ENCODE measurements at regions not wholly inside any gene's neighbourhood (a gene's known extent, or its start where the extent isn't known, plus 50 kb on each side); places are given as distances from the start of the nearest gene placed in this dataset.

DNA sequence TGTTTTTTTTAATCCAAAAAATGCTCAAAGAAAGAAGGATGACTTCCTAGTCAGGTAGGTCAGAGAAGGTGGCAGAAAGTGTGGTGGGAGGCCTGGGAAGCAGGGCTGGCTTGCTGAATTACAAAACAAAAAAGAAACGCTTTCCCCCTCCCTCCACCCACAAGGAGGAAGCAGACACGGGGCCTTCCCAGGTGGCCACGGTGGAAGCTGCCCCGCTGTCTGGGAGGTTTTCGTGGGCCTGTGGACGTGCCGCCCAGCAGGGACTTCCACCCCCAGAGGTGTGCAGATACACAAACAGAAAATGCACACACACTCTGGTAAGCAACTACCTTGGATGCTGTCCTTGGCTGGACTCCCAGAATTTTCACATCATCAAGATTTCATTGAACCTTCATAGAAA, 198.2 kb upstream of the CDH4 start:
- H3K9me3 ChIP-seq (ENCODE audit: low read length): no peaks in the 10 kb centered on the region
- no TSS peak for BruUV-seq (replicated peaks)
- H3K79me2 ChIP-seq (ENCODE audit: insufficient read depth, low read depth, low read length): no peaks in the 10 kb centered on the region
- H2AFZ ChIP-seq (ENCODE audit: low read length): no peak overlapping the region
- H3K36me3 ChIP-seq (ENCODE audit: insufficient read depth, low read length): no peaks in the 10 kb centered on the region
- no peak overlapping the region for H3K4me3 ChIP-seq (ENCODE audit: low read depth, low read length, poor library complexity, severe bottlenecking)
- intact Hi-C loops (cut with micrococcal nuclease; ENCODE audit: unreplicated experiment): no loop called here
- no peaks in the 10 kb centered on the region for H3K9me2 ChIP-seq (ENCODE audit: insufficient read depth, low read length)
- H4K20me1 ChIP-seq (ENCODE audit: insufficient read depth, low read length): no peaks in the 10 kb centered on the region
- H3K4me1 ChIP-seq (ENCODE audit: insufficient read depth, low read length, poor library complexity, severe bottlenecking): no peaks in the 10 kb centered on the region
- H3K27ac ChIP-seq (ENCODE audit: low read depth, low read length, poor library complexity, severe bottlenecking): no peak overlapping the region
- no peak overlapping the region for H3K4me2 ChIP-seq (ENCODE audit: low read length)
- TF ChIP-seq, protein P1, sequence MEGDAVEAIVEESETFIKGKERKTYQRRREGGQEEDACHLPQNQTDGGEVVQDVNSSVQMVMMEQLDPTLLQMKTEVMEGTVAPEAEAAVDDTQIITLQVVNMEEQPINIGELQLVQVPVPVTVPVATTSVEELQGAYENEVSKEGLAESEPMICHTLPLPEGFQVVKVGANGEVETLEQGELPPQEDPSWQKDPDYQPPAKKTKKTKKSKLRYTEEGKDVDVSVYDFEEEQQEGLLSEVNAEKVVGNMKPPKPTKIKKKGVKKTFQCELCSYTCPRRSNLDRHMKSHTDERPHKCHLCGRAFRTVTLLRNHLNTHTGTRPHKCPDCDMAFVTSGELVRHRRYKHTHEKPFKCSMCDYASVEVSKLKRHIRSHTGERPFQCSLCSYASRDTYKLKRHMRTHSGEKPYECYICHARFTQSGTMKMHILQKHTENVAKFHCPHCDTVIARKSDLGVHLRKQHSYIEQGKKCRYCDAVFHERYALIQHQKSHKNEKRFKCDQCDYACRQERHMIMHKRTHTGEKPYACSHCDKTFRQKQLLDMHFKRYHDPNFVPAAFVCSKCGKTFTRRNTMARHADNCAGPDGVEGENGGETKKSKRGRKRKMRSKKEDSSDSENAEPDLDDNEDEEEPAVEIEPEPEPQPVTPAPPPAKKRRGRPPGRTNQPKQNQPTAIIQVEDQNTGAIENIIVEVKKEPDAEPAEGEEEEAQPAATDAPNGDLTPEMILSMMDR (conservative IDR thresholded peaks at IDR 0.05; ENCODE audit: low read length): no peak
- no peak for TF ChIP-seq EZH2phosphoT487 (IDR thresholded peaks at IDR 0.05; ENCODE audit: borderline replicate concordance, low read depth, low read length)
- CTCF ChIA-PET (ENCODE audit: unreplicated experiment): no interaction called here
- POLR2A ChIA-PET: no interaction called here
- DNase-seq (ENCODE audit: low spot score): no peak

DNA sequence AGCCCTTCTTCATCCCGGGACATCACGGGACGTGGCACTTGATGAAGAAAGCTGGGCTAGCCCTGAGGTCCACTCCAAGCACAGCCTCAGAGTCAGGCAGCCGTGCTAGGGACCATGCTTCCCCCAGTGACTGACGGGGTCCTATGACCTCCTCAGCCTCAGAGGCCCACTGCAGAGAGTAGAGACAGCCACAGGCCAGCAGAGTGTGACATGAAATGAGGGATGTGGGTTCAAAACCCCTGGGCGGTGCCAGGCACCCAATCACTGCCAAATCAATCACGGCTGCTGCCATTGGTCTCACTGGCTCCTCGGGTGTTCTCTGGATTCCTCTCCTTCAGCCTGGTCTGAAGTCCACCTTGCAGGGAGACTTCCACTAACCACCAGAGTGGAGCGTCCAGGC, 197.7 kb upstream of the CDH4 start:
- BruUV-seq (replicated peaks): no TSS peak
- H3K79me2 ChIP-seq (ENCODE audit: insufficient read depth, low read depth, low read length): no peaks in the 10 kb centered on the region
- DNase-seq (ENCODE audit: low spot score): no peak
- intact Hi-C loops (cut with micrococcal nuclease; ENCODE audit: unreplicated experiment): no loop called here
- ChIA-PET POLR2A (no interaction called here), CTCF (ENCODE audit: unreplicated experiment) (no interaction called here)
- TF ChIP-seq EZH2phosphoT487 (IDR thresholded peaks at IDR 0.05; ENCODE audit: borderline replicate concordance, low read depth, low read length): no peak
- TF ChIP-seq, protein P1 (conservative IDR thresholded peaks at IDR 0.05; ENCODE audit: low read length): no peak
- H3K27ac ChIP-seq (ENCODE audit: low read depth, low read length, poor library complexity, severe bottlenecking): no peak overlapping the region
- no peaks in the 10 kb centered on the region for H3K9me2 ChIP-seq (ENCODE audit: insufficient read depth, low read length)
- H4K20me1 ChIP-seq (ENCODE audit: insufficient read depth, low read length): no peaks in the 10 kb centered on the region
- H3K4me1 ChIP-seq (ENCODE audit: insufficient read depth, low read length, poor library complexity, severe bottlenecking): no peaks in the 10 kb centered on the region
- H3K4me3 ChIP-seq (ENCODE audit: low read depth, low read length, poor library complexity, severe bottlenecking): no peak overlapping the region
- no peaks in the 10 kb centered on the region for H3K9me3 ChIP-seq (ENCODE audit: low read length)
- no peak overlapping the region for H2AFZ ChIP-seq (ENCODE audit: low read length)
- H3K4me2 ChIP-seq (ENCODE audit: low read length): no peak overlapping the region
- H3K36me3 ChIP-seq (ENCODE audit: insufficient read depth, low read length): no peaks in the 10 kb centered on the region

DNA sequence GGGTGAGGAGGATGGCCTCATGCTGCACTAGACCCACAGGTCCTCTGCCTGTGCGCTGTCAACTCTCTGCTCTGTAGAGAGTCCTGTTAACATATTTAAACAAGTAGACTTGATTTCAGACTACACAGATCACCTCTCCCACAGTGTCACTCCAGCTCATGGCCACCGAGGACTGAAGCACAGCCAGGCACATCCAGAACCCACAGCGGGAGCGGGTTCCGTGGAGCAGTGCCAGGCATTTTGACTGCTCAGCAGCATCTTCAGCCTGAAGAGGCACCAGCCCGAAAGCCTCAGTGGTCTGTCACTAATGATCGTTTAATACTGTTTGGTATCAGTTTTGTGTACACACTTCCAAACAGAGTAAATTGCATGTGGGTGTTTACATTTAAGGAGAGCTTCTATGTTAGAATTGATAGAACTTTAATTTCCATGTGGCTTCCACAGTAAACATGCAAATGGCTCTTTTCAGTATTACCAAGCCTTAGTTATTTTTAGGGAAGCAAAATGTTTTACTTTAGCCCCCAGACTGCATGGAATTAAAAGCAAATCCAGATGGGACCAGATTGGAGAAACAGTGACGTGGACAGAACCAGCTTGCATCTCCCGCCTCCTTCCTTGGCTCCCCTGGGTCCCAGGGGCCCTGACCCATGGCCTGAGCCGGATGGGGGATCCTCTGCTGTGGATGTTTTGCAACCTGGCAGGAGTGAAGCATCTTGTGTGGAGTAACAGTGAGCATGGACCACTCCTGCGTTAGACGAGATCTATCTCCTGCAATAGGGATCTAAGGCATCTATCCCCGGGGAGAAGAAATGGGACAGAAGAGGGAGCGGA, 196.7 kb upstream of the CDH4 start:
- ChIA-PET POLR2A (interaction anchor here (0.6 kb wide), 1 partner anchor 492 kb away, joined by 3 read pairs; no protein-coding TSS in a partner anchor), CTCF (ENCODE audit: unreplicated experiment) (no interaction called here)
- Histone ChIP-seq H3K9me2 (ENCODE audit: insufficient read depth, low read length) (no peaks in the 10 kb centered on the region), H3K79me2 (ENCODE audit: insufficient read depth, low read depth, low read length) (no peaks in the 10 kb centered on the region), H3K4me1 (ENCODE audit: insufficient read depth, low read length, poor library complexity, severe bottlenecking) (no peaks in the 10 kb centered on the region), H4K20me1 (ENCODE audit: insufficient read depth, low read length) (no peaks in the 10 kb centered on the region), H3K27ac (ENCODE audit: low read depth, low read length, poor library complexity, severe bottlenecking) (no peak overlapping the region), H3K4me2 (ENCODE audit: low read length) (no peak overlapping the region), H3K36me3 (ENCODE audit: insufficient read depth, low read length) (no peaks in the 10 kb centered on the region), H3K4me3 (ENCODE audit: low read depth, low read length, poor library complexity, severe bottlenecking) (no peak overlapping the region), H2AFZ (ENCODE audit: low read length) (no peak overlapping the region), H3K9me3 (ENCODE audit: low read length) (no peaks in the 10 kb centered on the region)
- no peak for DNase-seq (ENCODE audit: low spot score)
- intact Hi-C loops (cut with micrococcal nuclease; ENCODE audit: unreplicated experiment): no loop called here
- no TSS peak for BruUV-seq (replicated peaks)
- no peak for TF ChIP-seq EZH2phosphoT487 (IDR thresholded peaks at IDR 0.05; ENCODE audit: borderline replicate concordance, low read depth, low read length)
- TF ChIP-seq, protein P1 (conservative IDR thresholded peaks at IDR 0.05; ENCODE audit: low read length): no peak

Data from OCI-LY7 (cell line).